ENCODE measurements at regions not wholly inside any gene's neighbourhood (a gene's known extent, or its start where the extent isn't known, plus 50 kb on each side); places are given as distances from the start of the nearest gene placed in this dataset.

GRCh38 chr20:12715991-12716680 lies 292.6 kb upstream of the SPTLC3 start:
- DNase-seq (ENCODE audit: low read depth) (no peak), FAIRE-seq (no peak)
- Histone ChIP-seq H3K4me3 (ENCODE audit: insufficient read depth, low read depth, low read length) (no peak overlapping the region), H3K79me2 (ENCODE audit: insufficient read depth, low read length) (no peaks in the 10 kb centered on the region), H4K20me1 (ENCODE audit: insufficient read depth, low read length) (no peaks in the 10 kb centered on the region), H3K4me2 (ENCODE audit: low read length) (no peak overlapping the region), H3K4me1 (ENCODE audit: insufficient read depth, low read length) (no peaks in the 10 kb centered on the region), H3K9ac (ENCODE audit: low read length) (no peak overlapping the region), H3K36me3 (ENCODE audit: insufficient read depth, low read length) (no peaks in the 10 kb centered on the region), H3K9me3 (ENCODE audit: insufficient read depth, low read depth, low read length) (peaks cover 4% of the 10 kb centered on the region), H2AFZ (ENCODE audit: low read depth, low read length) (no peak overlapping the region), H3K27ac (ENCODE audit: low read depth, low read length) (no peak overlapping the region), H3K27me3 (ENCODE audit: insufficient read depth, low read length) (no peaks in the 10 kb centered on the region)
- H3K4me1 Mint-ChIP-seq (ENCODE audit: low read depth, unreplicated experiment): no peaks in the 10 kb centered on the region
- no peak overlapping the region for H3K4me3 Mint-ChIP-seq (ENCODE audit: unreplicated experiment)
- H3K9me3 Mint-ChIP-seq (ENCODE audit: unreplicated experiment): no peaks in the 10 kb centered on the region
- no peak overlapping the region for H3K27ac Mint-ChIP-seq (ENCODE audit: unreplicated experiment)
- TF ChIP-seq EZH2 (IDR thresholded peaks at IDR 0.05; ENCODE audit: insufficient read depth, low read length) (no peak), CTCF (IDR thresholded peaks at IDR 0.05; ENCODE audit: insufficient read depth, low read depth, low read length) (no peak)
- H3K27me3 Mint-ChIP-seq (ENCODE audit: low read depth, unreplicated experiment): no peaks in the 10 kb centered on the region
- H3K36me3 Mint-ChIP-seq (ENCODE audit: low read depth, unreplicated experiment): no peaks in the 10 kb centered on the region

DNA sequence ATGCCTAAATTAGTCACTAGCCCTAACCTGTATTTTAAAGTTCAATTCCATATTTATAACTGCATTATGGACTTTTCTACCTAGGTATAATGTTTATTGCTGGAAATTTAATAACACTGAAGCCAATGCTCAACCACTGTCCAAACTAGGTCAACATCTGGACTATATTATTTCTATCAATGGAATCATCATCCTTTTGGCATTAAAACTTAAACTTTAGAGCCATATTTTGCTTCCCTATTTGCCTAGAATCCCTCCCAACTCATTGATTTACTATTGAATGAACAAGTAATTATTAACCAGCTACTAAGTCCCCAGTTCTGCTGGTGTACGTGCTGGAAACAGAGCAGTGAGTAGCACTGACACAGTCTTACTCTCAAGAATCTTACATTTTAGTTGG lies 291.7 kb upstream of the SPTLC3 start:
- Histone ChIP-seq H3K4me2 (ENCODE audit: low read length) (no peak overlapping the region), H3K9me3 (ENCODE audit: insufficient read depth, low read depth, low read length) (peaks cover 4% of the 10 kb centered on the region), H3K9ac (ENCODE audit: low read length) (no peak overlapping the region), H3K4me3 (ENCODE audit: insufficient read depth, low read depth, low read length) (no peak overlapping the region), H2AFZ (ENCODE audit: low read depth, low read length) (no peak overlapping the region), H3K27me3 (ENCODE audit: insufficient read depth, low read length) (no peaks in the 10 kb centered on the region), H3K27ac (ENCODE audit: low read depth, low read length) (no peak overlapping the region), H4K20me1 (ENCODE audit: insufficient read depth, low read length) (no peaks in the 10 kb centered on the region), H3K79me2 (ENCODE audit: insufficient read depth, low read length) (no peaks in the 10 kb centered on the region), H3K4me1 (ENCODE audit: insufficient read depth, low read length) (no peaks in the 10 kb centered on the region), H3K36me3 (ENCODE audit: insufficient read depth, low read length) (no peaks in the 10 kb centered on the region)
- H3K9me3 Mint-ChIP-seq (ENCODE audit: unreplicated experiment): no peaks in the 10 kb centered on the region
- H3K4me1 Mint-ChIP-seq (ENCODE audit: low read depth, unreplicated experiment): no peaks in the 10 kb centered on the region
- no peak for DNase-seq (ENCODE audit: low read depth)
- no peak for FAIRE-seq
- TF ChIP-seq CTCF (IDR thresholded peaks at IDR 0.05; ENCODE audit: insufficient read depth, low read depth, low read length): no peak
- no peak for TF ChIP-seq EZH2 (IDR thresholded peaks at IDR 0.05; ENCODE audit: insufficient read depth, low read length)
- H3K4me3 Mint-ChIP-seq (ENCODE audit: unreplicated experiment): no peak overlapping the region
- no peak overlapping the region for H3K27ac Mint-ChIP-seq (ENCODE audit: unreplicated experiment)
- no peaks in the 10 kb centered on the region for H3K27me3 Mint-ChIP-seq (ENCODE audit: low read depth, unreplicated experiment)
- H3K36me3 Mint-ChIP-seq (ENCODE audit: low read depth, unreplicated experiment): no peaks in the 10 kb centered on the region

DNA sequence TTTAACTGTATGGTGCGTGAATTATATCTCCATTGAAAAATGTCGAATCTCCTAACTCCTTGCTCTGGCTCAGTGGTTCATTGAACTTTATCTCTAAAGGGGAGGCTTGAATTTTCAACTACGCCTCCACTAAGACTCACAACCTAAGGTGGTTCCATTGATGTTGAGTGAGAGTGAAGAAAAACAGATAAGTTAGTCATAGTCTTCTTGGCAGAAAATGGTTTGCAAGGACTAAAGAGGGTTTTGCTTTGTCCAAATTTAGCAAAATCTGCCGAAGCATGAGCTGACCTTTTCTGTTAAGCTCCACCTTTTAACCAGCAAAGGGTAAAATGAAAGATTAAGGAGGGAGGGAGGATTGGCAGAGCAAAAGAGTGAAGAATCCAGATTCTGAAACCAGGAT lies 290.2 kb upstream of the SPTLC3 start:
- Histone ChIP-seq H3K79me2 (ENCODE audit: insufficient read depth, low read length) (no peaks in the 10 kb centered on the region), H2AFZ (ENCODE audit: low read depth, low read length) (no peak overlapping the region), H4K20me1 (ENCODE audit: insufficient read depth, low read length) (no peaks in the 10 kb centered on the region), H3K9ac (ENCODE audit: low read length) (no peak overlapping the region), H3K27ac (ENCODE audit: low read depth, low read length) (no peak overlapping the region), H3K4me1 (ENCODE audit: insufficient read depth, low read length) (no peaks in the 10 kb centered on the region), H3K27me3 (ENCODE audit: insufficient read depth, low read length) (no peaks in the 10 kb centered on the region), H3K9me3 (ENCODE audit: insufficient read depth, low read depth, low read length) (peaks cover 4% of the 10 kb centered on the region), H3K4me2 (ENCODE audit: low read length) (no peak overlapping the region), H3K36me3 (ENCODE audit: insufficient read depth, low read length) (no peaks in the 10 kb centered on the region), H3K4me3 (ENCODE audit: insufficient read depth, low read depth, low read length) (no peak overlapping the region)
- H3K4me1 Mint-ChIP-seq (ENCODE audit: low read depth, unreplicated experiment): no peaks in the 10 kb centered on the region
- H3K36me3 Mint-ChIP-seq (ENCODE audit: low read depth, unreplicated experiment): no peaks in the 10 kb centered on the region
- no peaks in the 10 kb centered on the region for H3K9me3 Mint-ChIP-seq (ENCODE audit: unreplicated experiment)
- H3K4me3 Mint-ChIP-seq (ENCODE audit: unreplicated experiment): no peak overlapping the region
- no peaks in the 10 kb centered on the region for H3K27me3 Mint-ChIP-seq (ENCODE audit: low read depth, unreplicated experiment)
- DNase-seq (ENCODE audit: low read depth) (no peak), FAIRE-seq (no peak)
- no peak for TF ChIP-seq CTCF (IDR thresholded peaks at IDR 0.05; ENCODE audit: insufficient read depth, low read depth, low read length)
- no peak for TF ChIP-seq EZH2 (IDR thresholded peaks at IDR 0.05; ENCODE audit: insufficient read depth, low read length)
- no peak overlapping the region for H3K27ac Mint-ChIP-seq (ENCODE audit: unreplicated experiment)
